AG04450 (cell line): ENCODE measurements at regions not wholly inside any gene's neighbourhood (a gene's known extent, or its start where the extent isn't known, plus 50 kb on each side); places are given as distances from the start of the nearest gene placed in this dataset.

ENCODE experiments used
- CTCF ChIA-PET: fragments of 300-600, 350-600 bp; formaldehyde crosslinking; extraction: SDS; loops from one replicate; lab custom pipeline; 2022; ENCODE audit warnings: antibody characterized with exemption, inconsistent platforms; lab: Charles Lee
- POLR2A ChIA-PET: fragments of 350-600 bp; formaldehyde crosslinking; extraction: SDS; loops from one replicate; lab custom pipeline; 2021; ENCODE audit warnings: antibody characterized with exemption, inconsistent platforms; lab: Yijun Ruan, JAX
- DNase-seq: peaks from one replicate; pipeline ENCODE4 v3.0.0-alpha.2; 2011; ENCODE audit warnings: low read depth, low spot score
- H3K27ac ChIP-seq: one replicate; pipeline ENCODE4 v1.5.1; 2012; ENCODE audit warnings: low read depth, low read length, control low read depth
- H3K27me3 ChIP-seq: one replicate; pipeline ENCODE4 v1.6.0; 2012; ENCODE audit warnings: low read length; ENCODE audit not compliant: control insufficient read depth, insufficient read depth
- H3K4me3 ChIP-seq: 2 replicates; pipeline ENCODE4 v1.5.1; 2011; ENCODE audit warnings: mild to moderate bottlenecking, low read depth, low read length, control low read depth
- H3K9me3 ChIP-seq: 2 replicates; pipeline ENCODE4 v1.5.1; 2012; ENCODE audit warnings: low read length; ENCODE audit not compliant: control insufficient read depth, insufficient read depth
- TF ChIP-seq, protein P1 (sequence below): IDR thresholded peaks from 2 replicates; pipeline ENCODE4 v1.5.1; 2011; ENCODE audit warnings: low read depth, low read length, control low read depth, inconsistent platforms

DNA sequence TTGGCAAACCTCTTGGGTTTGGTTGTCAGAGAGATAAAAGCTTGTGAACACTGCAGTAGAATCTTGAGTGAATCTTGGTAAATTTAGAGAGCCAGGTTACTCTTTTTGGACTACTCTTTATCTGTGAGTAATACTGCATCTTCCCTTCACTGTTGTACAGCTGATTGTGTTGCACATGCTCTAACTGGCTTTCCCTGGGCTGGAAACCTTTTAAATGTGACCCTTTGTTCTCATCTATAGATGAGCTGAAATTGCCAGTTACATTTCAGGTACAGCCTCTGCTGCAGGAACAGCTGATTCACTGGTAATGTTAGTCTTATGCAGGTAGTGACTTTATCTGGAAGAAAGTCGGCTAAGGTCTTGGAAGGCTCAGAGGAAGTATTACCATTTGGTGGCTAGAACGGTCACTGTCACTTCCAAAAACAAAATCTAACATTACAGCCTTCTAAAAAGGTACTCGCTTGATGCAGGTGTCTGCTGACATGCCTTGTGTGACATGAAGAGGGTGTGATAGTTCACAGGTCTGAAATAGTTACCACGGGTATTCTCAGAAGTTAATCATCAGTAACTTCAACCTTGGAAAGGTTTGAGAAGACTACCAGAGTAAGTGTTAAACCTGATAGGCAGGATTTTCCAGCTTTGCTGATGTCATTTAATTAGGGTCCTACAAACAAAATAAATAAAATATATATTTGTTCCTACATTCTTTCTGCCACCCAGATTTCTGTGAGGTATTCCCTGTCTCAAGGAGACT is 851.1 kb downstream of the SLC4A3 start:
- no peaks in the 10 kb centered on the region for H3K27me3 ChIP-seq
- no peak overlapping the region for H3K4me3 ChIP-seq
- ChIA-PET CTCF (no interaction called here), POLR2A (no interaction called here)
- H3K9me3 ChIP-seq = no peaks in the 10 kb centered on the region
- DNase-seq = no peak
- TF ChIP-seq, protein P1, sequence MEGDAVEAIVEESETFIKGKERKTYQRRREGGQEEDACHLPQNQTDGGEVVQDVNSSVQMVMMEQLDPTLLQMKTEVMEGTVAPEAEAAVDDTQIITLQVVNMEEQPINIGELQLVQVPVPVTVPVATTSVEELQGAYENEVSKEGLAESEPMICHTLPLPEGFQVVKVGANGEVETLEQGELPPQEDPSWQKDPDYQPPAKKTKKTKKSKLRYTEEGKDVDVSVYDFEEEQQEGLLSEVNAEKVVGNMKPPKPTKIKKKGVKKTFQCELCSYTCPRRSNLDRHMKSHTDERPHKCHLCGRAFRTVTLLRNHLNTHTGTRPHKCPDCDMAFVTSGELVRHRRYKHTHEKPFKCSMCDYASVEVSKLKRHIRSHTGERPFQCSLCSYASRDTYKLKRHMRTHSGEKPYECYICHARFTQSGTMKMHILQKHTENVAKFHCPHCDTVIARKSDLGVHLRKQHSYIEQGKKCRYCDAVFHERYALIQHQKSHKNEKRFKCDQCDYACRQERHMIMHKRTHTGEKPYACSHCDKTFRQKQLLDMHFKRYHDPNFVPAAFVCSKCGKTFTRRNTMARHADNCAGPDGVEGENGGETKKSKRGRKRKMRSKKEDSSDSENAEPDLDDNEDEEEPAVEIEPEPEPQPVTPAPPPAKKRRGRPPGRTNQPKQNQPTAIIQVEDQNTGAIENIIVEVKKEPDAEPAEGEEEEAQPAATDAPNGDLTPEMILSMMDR = no peak
- H3K27ac ChIP-seq = no peak overlapping the region

DNA sequence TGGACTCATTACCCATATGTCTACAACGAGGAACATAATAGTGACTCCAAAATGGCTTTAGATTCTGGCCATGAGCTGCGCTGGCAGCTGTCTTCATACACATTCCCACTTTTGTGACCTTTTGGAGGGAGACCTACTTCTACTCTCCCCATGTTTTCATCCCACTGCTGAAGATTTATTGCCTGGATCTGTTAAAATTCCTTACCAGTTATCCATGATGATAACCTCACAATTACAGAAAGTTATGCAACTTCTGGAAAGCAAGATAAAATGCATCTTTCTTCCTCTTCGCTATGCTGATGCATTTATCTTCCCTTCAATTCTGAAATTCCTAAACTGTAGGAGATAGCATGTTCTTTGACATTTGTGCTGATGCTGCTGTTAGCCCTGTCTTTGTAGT is 855.3 kb downstream of the SLC4A3 start:
- DNase-seq = no peak

DNA sequence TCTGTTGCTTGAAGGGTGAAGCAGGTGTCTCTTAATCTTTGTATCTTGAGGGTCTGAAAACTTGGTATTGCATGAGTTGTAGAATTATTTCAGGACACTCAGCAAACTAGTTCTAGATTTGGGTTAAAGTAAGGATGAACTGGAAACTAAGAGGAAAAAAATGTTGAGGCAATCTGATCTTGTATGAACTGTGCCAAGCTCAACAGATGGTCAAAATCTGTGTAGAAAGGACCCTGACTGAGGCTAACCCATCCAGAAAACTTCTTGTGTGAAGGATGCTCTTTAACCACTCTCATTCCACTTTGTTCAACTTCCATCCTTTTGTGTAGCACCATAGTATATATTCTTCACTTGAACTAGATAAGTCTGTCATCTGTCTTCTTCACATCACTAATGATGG is 861.7 kb downstream of the SLC4A3 start:
- TF ChIP-seq, protein P1 = no peak
- DNase-seq = no peak
- Histone ChIP-seq H3K4me3 (no peak overlapping the region), H3K27me3 (no peaks in the 10 kb centered on the region), H3K9me3 (no peaks in the 10 kb centered on the region), H3K27ac (no peak overlapping the region)
- ChIA-PET CTCF (no interaction called here), POLR2A (no interaction called here)

More for the DNA sequence above, 855.3 kb downstream of the SLC4A3 start:
- Histone ChIP-seq H3K9me3 (no peaks in the 10 kb centered on the region), H3K27ac (no peak overlapping the region), H3K27me3 (no peaks in the 10 kb centered on the region), H3K4me3 (no peak overlapping the region)
- ChIA-PET POLR2A (no interaction called here), CTCF (no interaction called here)
- TF ChIP-seq, protein P1 = no peak

DNA sequence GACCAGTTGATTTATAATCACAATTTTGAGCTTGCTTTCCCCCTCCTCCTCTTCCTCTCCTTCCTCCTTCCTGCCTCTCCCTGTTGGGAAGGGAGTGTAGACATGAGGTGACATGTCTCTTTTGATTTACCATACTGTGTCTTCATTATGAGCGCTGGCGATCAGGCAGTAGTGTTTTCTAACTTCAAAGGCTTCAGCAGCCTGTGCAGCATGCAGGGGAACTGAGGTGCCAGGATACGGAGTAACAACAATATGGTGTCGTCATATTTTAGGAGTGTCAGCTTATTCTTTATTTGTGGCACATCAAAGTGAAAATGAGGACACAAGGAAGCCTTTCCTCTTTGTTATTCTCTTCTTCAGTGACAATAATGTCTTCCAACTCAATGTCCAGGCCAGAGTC is 864.2 kb downstream of the SLC4A3 start:
- Histone ChIP-seq H3K9me3 (no peaks in the 10 kb centered on the region), H3K27me3 (no peaks in the 10 kb centered on the region), H3K4me3 (no peak overlapping the region), H3K27ac (no peak overlapping the region)
- ChIA-PET CTCF (no interaction called here), POLR2A (no interaction called here)
- DNase-seq = no peak
- TF ChIP-seq, protein P1 = no peak

DNA sequence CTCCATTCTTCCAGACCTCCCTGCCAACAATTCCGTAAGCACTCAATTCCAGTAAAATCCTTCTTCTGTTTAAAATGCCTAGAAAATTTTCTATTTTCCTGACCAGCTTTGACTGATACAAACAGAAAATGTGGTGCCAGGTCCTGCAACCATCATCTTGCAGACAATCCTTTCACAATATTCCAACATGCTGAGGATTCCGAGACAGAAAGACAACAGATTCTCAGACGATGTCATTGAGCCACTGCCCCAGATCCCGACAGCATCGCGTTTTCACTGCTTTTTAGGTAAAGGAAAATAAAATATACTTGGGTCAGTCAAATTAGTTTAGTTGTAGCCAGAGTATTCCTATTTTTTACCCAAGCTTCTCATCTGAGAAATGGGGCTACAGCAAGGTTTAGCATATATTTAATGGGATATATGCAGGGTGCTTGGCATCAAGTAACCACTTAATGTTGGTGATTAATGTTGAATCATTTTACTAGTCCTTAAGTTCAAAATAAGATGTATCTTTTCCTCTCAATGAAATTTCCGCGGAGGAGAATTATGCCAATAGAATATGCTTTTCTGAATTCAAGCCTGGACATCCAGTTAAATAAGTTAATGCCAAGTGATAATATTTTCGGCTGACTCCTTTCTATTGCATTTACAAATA is 866.6 kb downstream of the SLC4A3 start:
- TF ChIP-seq, protein P1 = no peak
- Histone ChIP-seq H3K4me3 (no peak overlapping the region), H3K9me3 (no peaks in the 10 kb centered on the region), H3K27ac (no peak overlapping the region), H3K27me3 (no peaks in the 10 kb centered on the region)
- ChIA-PET POLR2A (no interaction called here), CTCF (no interaction called here)
- no peak for DNase-seq
